ENCODE measurements at regions not wholly inside any gene's neighbourhood (a gene's known extent, or its start where the extent isn't known, plus 50 kb on each side); places are given as distances from the start of the nearest gene placed in this dataset.

DNA sequence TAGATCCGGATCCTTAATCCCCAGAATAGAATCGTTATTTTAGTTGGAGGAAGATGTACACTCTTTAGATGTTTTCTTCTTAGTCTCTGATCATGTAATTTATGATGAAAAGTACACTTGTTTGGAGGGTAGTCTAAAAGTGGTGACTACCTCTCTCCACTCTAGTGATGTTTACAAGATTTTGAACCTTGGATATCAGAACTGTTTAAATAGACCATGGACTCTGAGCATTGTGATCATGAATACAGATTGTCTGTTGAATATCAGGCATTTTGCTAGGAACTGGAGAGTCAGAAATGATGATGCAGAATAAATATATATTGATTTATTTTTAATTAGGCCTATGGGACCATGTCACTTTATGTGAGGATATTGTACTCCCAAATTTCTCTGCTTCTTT, 706.3 kb upstream of the WWC1 start:
- Histone ChIP-seq H3K9me3 (ENCODE audit: control insufficient read depth, insufficient read depth, low read length) (no peaks in the 10 kb centered on the region), H3K4me3 (ENCODE audit: low read length) (no peak overlapping the region), H3K4me1 (ENCODE audit: control insufficient read depth, insufficient read depth, low read length) (no peaks in the 10 kb centered on the region), H3K27ac (ENCODE audit: low read length) (no peak overlapping the region), H3K36me3 (ENCODE audit: control insufficient read depth, insufficient read depth, low read length) (no peaks in the 10 kb centered on the region), H3K27me3 (ENCODE audit: control insufficient read depth, insufficient read depth, low read length) (no peaks in the 10 kb centered on the region)
- Mint-ChIP-seq H3K4me1 (no peaks in the 10 kb centered on the region), H3K9me3 (peaks cover 0 to 5% of the 10 kb centered on the region in 2 donors), H3K4me3 (no peak overlapping the region), H3K27ac (no peak overlapping the region), H3K27me3 (ENCODE audit: low read depth in 2 of 2) (no peaks in the 10 kb centered on the region), H3K36me3 (no peaks in the 10 kb centered on the region)
- TF ChIP-seq, protein P1, sequence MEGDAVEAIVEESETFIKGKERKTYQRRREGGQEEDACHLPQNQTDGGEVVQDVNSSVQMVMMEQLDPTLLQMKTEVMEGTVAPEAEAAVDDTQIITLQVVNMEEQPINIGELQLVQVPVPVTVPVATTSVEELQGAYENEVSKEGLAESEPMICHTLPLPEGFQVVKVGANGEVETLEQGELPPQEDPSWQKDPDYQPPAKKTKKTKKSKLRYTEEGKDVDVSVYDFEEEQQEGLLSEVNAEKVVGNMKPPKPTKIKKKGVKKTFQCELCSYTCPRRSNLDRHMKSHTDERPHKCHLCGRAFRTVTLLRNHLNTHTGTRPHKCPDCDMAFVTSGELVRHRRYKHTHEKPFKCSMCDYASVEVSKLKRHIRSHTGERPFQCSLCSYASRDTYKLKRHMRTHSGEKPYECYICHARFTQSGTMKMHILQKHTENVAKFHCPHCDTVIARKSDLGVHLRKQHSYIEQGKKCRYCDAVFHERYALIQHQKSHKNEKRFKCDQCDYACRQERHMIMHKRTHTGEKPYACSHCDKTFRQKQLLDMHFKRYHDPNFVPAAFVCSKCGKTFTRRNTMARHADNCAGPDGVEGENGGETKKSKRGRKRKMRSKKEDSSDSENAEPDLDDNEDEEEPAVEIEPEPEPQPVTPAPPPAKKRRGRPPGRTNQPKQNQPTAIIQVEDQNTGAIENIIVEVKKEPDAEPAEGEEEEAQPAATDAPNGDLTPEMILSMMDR (IDR thresholded peaks at IDR 0.05): no peak
- intact Hi-C loops (cut with micrococcal nuclease): no loop called here
- WGBS (ENCODE audit: insufficient coverage): no CpG with 5 or more reads among the region's 2 CpGs
- DNase-seq: no peak
- ATAC-seq: no peak

DNA sequence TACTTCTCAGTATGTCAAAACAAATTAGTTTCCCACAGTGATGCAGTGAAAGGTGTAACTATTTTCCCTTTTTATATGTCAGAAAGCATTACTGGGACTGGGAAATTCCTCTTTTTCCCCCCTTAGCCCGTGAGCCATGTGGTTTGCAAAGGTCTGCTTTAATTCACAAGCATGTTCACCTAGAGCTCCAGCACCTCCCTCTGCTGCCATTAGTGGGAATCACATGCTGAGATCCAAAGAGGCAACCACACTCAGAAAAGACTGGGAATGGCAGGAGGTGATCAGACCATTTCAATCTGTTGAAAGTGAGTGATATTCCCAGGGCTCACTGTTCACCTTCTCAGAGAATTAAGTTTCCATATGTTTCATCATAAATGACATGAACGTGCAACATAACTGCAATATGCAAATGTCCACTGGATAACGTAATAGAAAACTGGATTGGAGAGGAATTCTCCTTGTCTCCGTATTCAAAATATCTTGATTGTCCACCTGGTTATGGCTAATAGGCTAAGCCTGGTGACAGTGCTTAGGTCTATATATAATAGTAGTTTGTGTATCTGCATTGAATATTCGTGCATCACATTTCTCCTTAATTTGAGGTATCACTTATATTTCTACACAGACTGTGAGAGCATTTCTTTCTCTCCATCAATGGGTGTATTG, 703.5 kb upstream of the WWC1 start:
- Histone ChIP-seq H3K36me3 (ENCODE audit: control insufficient read depth, insufficient read depth, low read length) (no peaks in the 10 kb centered on the region), H3K9me3 (ENCODE audit: control insufficient read depth, insufficient read depth, low read length) (no peaks in the 10 kb centered on the region), H3K4me3 (ENCODE audit: low read length) (no peak overlapping the region), H3K27me3 (ENCODE audit: control insufficient read depth, insufficient read depth, low read length) (no peaks in the 10 kb centered on the region), H3K4me1 (ENCODE audit: control insufficient read depth, insufficient read depth, low read length) (no peaks in the 10 kb centered on the region), H3K27ac (ENCODE audit: low read length) (no peak overlapping the region)
- TF ChIP-seq, protein P1 (IDR thresholded peaks at IDR 0.05): no peak
- no peaks in the 10 kb centered on the region for H3K36me3 Mint-ChIP-seq
- intact Hi-C loops (cut with micrococcal nuclease): no loop called here
- no peak for DNase-seq
- H3K27me3 Mint-ChIP-seq (ENCODE audit: low read depth in 2 of 2): no peaks in the 10 kb centered on the region
- WGBS (ENCODE audit: insufficient coverage): 62% methylated on average over 4 of the region's 5 CpGs
- ATAC-seq: no peak
- H3K4me3 Mint-ChIP-seq: no peak overlapping the region
- no peaks in the 10 kb centered on the region for H3K4me1 Mint-ChIP-seq
- no peak overlapping the region for H3K27ac Mint-ChIP-seq
- H3K9me3 Mint-ChIP-seq: peaks cover 0 to 5% of the 10 kb centered on the region in 2 donors

DNA sequence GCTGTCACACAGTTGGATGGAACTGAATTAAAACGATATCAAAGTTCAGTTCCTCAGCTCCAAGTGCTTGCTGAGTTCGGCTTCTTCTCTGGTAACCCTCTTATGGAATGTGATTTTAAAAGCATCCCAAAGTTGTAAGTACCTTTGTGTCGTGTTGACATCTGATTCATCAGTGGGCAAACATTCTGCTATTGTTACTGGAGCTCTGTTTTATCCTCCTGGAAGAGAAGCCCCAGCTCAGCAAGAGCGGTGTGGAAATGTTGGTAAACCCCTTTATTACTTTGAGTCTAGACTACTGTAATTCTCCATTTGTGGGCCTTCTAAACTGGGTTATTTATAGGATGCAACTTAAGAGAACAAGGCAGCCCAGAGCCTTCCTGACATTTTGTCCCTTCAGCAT, 699.3 kb upstream of the WWC1 start:
- H3K4me3 ChIP-seq (ENCODE audit: low read length): no peak overlapping the region

More for the DNA sequence above, 699.3 kb upstream of the WWC1 start:
- TF ChIP-seq, protein P1 (IDR thresholded peaks at IDR 0.05): no peak
- Histone ChIP-seq H3K27ac (ENCODE audit: low read length) (no peak overlapping the region), H3K9me3 (ENCODE audit: control insufficient read depth, insufficient read depth, low read length) (no peaks in the 10 kb centered on the region), H3K4me1 (ENCODE audit: control insufficient read depth, insufficient read depth, low read length) (no peaks in the 10 kb centered on the region), H3K27me3 (ENCODE audit: control insufficient read depth, insufficient read depth, low read length) (no peaks in the 10 kb centered on the region), H3K36me3 (ENCODE audit: control insufficient read depth, insufficient read depth, low read length) (no peaks in the 10 kb centered on the region)
- DNase-seq (no peak), ATAC-seq (no peak)
- no peaks in the 10 kb centered on the region for H3K27me3 Mint-ChIP-seq (ENCODE audit: low read depth in 2 of 2)
- no peaks in the 10 kb centered on the region for H3K36me3 Mint-ChIP-seq
- WGBS (ENCODE audit: insufficient coverage): 87% methylated on average over 4 of the region's 4 CpGs
- no peak overlapping the region for H3K4me3 Mint-ChIP-seq
- H3K9me3 Mint-ChIP-seq: peaks cover 2 to 3% of the 10 kb centered on the region in 2 donors
- intact Hi-C loops (cut with micrococcal nuclease): no loop called here
- no peaks in the 10 kb centered on the region for H3K4me1 Mint-ChIP-seq
- H3K27ac Mint-ChIP-seq: no peak overlapping the region

All from natural killer cell (primary cell).